ENCODE measurements at regions not wholly inside any gene's neighbourhood (a gene's known extent, or its start where the extent isn't known, plus 50 kb on each side); places are given as distances from the start of the nearest gene placed in this dataset.
A peak's percentile ranks its signal among the peaks of the same experiment; 100 is the strongest.

GRCh38 chr20:51096582-51097267 lies 73.8 kb upstream of the KCNG1 start:
- H3K4me3 ChIP-seq (ENCODE audit: low read length) = no peak overlapping the region
- no peak for DNase-seq (ENCODE audit: low read depth)
- TF ChIP-seq CTCF (conservative IDR thresholded peaks at IDR 0.05; ENCODE audit: low read length) = no peak

- TF ChIP-seq CTCF (conservative IDR thresholded peaks at IDR 0.05; ENCODE audit: low read length) = no peak
- no peak for DNase-seq (ENCODE audit: low read depth)
- no peak overlapping the region for H3K4me3 ChIP-seq (ENCODE audit: low read length)
Measured at GRCh38 chr20:51095633-51096521, 73.0 kb upstream of the KCNG1 start.

GRCh38 chr20:51094221-51094620 lies 71.3 kb upstream of the KCNG1 start:
- no peak for TF ChIP-seq CTCF (conservative IDR thresholded peaks at IDR 0.05; ENCODE audit: low read length)
- DNase-seq (ENCODE audit: low read depth) = no peak
- no peak overlapping the region for H3K4me3 ChIP-seq (ENCODE audit: low read length)

- no peak for TF ChIP-seq CTCF (conservative IDR thresholded peaks at IDR 0.05; ENCODE audit: low read length)
- DNase-seq (ENCODE audit: low read depth) = no peak
- no peak overlapping the region for H3K4me3 ChIP-seq (ENCODE audit: low read length)
Measured at GRCh38 chr20:51093240-51093763, 70.4 kb upstream of the KCNG1 start.

- TF ChIP-seq CTCF (conservative IDR thresholded peaks at IDR 0.05; ENCODE audit: low read length) = no peak
- H3K4me3 ChIP-seq (ENCODE audit: low read length) = no peak overlapping the region
- peak; percentile 34 for DNase-seq (ENCODE audit: low read depth)
Measured at GRCh38 chr20:51092338-51092737, 69.4 kb upstream of the KCNG1 start.

- DNase-seq (ENCODE audit: low read depth) = peak; percentile 1
- H3K4me3 ChIP-seq (ENCODE audit: low read length) = no peak overlapping the region
- TF ChIP-seq CTCF (conservative IDR thresholded peaks at IDR 0.05; ENCODE audit: low read length) = no peak
Measured at GRCh38 chr20:51091406-51092195, 68.7 kb upstream of the KCNG1 start.
